WERI-Rb-1 (cell line): ENCODE measurements at regions not wholly inside any gene's neighbourhood (a gene's known extent, or its start where the extent isn't known, plus 50 kb on each side); places are given as distances from the start of the nearest gene placed in this dataset.

Experiments used
- DNase-seq: peaks from one replicate; pipeline ENCODE4 v3.0.0-alpha.2; 2020
- H3K27ac ChIP-seq: fragments of 250-450 bp; sonication (Bioruptor Pico); 2 replicates; pipeline ENCODE4 v1.5.1; 2020; ENCODE audit warnings: mild to moderate bottlenecking, moderate library complexity
- H3K27me3 ChIP-seq: fragments of 250-450 bp; sonication (Bioruptor Pico); 2 replicates; pipeline ENCODE4 v1.5.1; 2021; ENCODE audit warnings: mild to moderate bottlenecking, low read depth, moderate library complexity; ENCODE audit not compliant: insufficient read depth, severe bottlenecking
- H3K36me3 ChIP-seq: fragments of 250-450 bp; sonication (Bioruptor Pico); 2 replicates; pipeline ENCODE4 v1.5.1; 2020; ENCODE audit warnings: mild to moderate bottlenecking, moderate library complexity
- H3K4me3 ChIP-seq: 2 replicates; pipeline ENCODE4 v1.5.1; 2011; ENCODE audit warnings: low read depth, mild to moderate bottlenecking, control low read depth, low read length
- H3K9me3 ChIP-seq: fragments of 250-450 bp; sonication (Bioruptor Pico); 2 replicates; pipeline ENCODE4 v1.5.1; 2021; ENCODE audit warnings: mild to moderate bottlenecking, moderate library complexity; ENCODE audit not compliant: severe bottlenecking
- TF ChIP-seq, protein P1 (sequence below): IDR thresholded peaks from 2 replicates; pipeline ENCODE4 v1.5.1; 2011; ENCODE audit warnings: low read depth, mild to moderate bottlenecking, control low read depth, inconsistent platforms, low read length

DNA sequence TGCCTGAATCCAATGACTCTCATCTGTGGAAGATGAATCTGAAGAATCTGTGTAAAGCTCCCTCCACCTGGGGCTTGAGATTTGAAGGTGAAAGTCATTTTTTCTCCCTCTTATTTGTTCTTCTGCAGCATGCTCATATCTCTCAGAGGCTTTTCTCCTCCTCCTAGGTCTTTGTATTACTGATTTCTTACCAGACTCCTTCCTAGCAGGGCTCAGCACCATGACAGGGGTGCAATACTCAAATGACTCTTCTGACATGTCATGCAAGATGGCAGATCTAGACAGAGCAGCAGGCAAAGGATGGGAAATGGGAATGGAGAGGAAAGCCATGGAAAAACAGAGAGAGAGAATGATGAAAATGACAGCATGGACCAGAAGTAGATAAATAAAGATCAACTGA is 118.3 kb downstream of the TMA16 start:
- DNase-seq = no peak
- no peak overlapping the region for H3K4me3 ChIP-seq
- H3K27me3 ChIP-seq = no peaks in the 10 kb centered on the region
- TF ChIP-seq, protein P1, sequence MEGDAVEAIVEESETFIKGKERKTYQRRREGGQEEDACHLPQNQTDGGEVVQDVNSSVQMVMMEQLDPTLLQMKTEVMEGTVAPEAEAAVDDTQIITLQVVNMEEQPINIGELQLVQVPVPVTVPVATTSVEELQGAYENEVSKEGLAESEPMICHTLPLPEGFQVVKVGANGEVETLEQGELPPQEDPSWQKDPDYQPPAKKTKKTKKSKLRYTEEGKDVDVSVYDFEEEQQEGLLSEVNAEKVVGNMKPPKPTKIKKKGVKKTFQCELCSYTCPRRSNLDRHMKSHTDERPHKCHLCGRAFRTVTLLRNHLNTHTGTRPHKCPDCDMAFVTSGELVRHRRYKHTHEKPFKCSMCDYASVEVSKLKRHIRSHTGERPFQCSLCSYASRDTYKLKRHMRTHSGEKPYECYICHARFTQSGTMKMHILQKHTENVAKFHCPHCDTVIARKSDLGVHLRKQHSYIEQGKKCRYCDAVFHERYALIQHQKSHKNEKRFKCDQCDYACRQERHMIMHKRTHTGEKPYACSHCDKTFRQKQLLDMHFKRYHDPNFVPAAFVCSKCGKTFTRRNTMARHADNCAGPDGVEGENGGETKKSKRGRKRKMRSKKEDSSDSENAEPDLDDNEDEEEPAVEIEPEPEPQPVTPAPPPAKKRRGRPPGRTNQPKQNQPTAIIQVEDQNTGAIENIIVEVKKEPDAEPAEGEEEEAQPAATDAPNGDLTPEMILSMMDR = no peak
- no peaks in the 10 kb centered on the region for H3K9me3 ChIP-seq
- H3K27ac ChIP-seq = no peak overlapping the region
- no peaks in the 10 kb centered on the region for H3K36me3 ChIP-seq

DNA sequence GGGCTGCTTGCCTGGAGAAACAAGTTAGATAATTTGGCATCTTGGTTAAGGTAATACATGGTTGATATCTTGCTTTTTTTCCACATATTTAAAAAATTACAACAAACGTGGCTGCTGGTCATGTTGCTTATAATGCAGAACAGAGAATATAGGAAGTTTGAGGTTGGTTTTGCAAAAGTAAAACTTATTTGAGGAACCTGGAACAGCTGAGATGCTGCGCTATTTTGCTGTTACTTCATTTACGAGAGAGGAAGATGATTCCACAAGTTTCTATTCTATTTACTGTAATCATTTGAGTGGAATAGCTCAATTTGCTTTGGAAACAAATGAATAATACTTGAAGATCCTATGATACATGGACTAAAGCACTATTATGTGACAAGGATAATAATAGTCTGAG is 118.9 kb downstream of the TMA16 start:
- Histone ChIP-seq H3K4me3 (no peak overlapping the region), H3K9me3 (no peaks in the 10 kb centered on the region), H3K27ac (no peak overlapping the region), H3K27me3 (no peaks in the 10 kb centered on the region), H3K36me3 (no peaks in the 10 kb centered on the region)
- TF ChIP-seq, protein P1 = no peak
- no peak for DNase-seq

DNA sequence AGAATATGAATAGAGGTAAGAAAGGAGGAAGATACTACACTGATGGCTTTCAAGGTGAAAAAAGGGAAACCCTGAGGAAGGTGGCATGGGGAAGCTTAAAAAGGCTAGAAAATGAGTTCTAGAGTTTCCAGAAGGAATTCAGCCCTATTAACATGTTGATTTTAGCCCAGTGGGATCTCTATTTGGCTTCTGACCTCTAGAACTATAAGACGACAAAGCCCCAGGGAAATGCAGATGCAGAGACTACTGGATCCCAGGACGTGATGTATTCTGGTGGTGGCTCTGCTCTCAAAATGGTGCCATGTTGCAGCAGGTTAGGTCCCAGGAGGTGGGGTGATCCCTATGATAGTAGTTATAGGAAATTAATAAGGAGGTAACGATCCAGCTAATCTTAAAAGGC is 120.4 kb downstream of the TMA16 start:
- Histone ChIP-seq H3K36me3 (no peaks in the 10 kb centered on the region), H3K27me3 (no peaks in the 10 kb centered on the region), H3K9me3 (no peaks in the 10 kb centered on the region), H3K4me3 (no peak overlapping the region), H3K27ac (no peak overlapping the region)
- TF ChIP-seq, protein P1 = no peak
- DNase-seq = no peak

DNA sequence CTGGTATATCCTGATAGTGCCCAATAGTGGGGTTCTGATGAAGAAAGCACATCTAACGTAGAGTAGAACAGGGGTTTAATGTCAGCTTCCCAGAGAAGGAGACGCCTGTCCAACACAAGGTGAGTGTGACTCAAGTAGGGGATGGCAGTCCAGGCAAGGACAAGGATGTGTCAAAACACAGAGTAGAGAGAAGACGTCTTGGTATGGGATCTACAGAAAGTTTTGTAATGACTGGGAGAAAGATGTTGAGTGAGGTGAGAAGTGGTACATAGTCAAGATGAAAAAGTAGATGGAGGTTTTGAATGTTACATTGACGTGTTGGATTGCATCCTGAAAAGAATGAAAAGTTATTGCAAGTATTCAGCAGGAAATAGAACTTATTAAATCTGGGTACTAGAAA is 124.4 kb downstream of the TMA16 start:
- TF ChIP-seq, protein P1 = no peak
- Histone ChIP-seq H3K27ac (no peak overlapping the region), H3K9me3 (no peaks in the 10 kb centered on the region), H3K27me3 (no peaks in the 10 kb centered on the region), H3K36me3 (no peaks in the 10 kb centered on the region), H3K4me3 (no peak overlapping the region)
- no peak for DNase-seq

DNA sequence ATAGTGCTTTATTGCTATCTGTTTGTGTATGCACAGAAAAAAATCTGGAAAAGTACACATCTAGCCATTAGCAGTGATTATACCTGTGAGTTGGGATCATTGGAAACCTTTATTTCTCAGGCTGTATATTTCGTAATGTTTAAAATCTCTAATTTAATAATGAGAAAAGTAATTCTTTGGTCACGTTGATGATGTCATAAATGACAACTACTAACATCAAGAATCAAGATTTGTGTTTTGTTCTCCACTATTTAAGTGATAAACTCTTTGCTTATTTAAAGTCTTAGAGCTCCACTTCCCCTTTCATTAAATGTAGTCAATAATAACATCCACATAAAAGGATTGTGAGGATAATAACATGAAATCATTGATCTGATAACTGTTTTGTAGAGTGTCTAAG is 126.2 kb downstream of the TMA16 start:
- Histone ChIP-seq H3K9me3 (no peaks in the 10 kb centered on the region), H3K36me3 (no peaks in the 10 kb centered on the region), H3K4me3 (no peak overlapping the region), H3K27ac (no peak overlapping the region), H3K27me3 (no peaks in the 10 kb centered on the region)
- no peak for DNase-seq
- TF ChIP-seq, protein P1 = no peak

DNA sequence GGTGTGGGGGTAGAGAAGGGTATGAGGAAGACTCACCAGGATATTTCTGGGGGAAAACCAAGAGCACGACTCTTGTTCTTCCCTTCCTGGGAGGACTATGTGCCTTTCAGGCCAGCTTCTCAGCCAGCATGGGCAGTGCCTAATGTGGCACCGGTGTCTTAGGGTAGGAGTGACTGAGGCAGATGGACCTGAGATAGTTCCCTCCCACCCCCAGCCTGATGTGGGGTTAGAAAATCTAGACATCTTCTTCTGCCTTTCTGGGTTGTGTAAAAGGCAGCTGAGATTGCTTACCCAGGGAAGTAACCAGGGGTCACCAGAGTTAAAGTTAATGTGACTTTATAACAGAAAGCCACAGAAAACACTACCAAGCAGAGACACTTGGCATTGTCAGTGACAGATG is 127.3 kb downstream of the TMA16 start:
- no peak for DNase-seq
- TF ChIP-seq, protein P1 = no peak

More for the DNA sequence above, 127.3 kb downstream of the TMA16 start:
- no peaks in the 10 kb centered on the region for H3K27me3 ChIP-seq
- no peak overlapping the region for H3K27ac ChIP-seq
- H3K36me3 ChIP-seq = no peaks in the 10 kb centered on the region
- no peaks in the 10 kb centered on the region for H3K9me3 ChIP-seq
- no peak overlapping the region for H3K4me3 ChIP-seq
